ENCODE measurements at regions not wholly inside any gene's neighbourhood (a gene's known extent, or its start where the extent isn't known, plus 50 kb on each side); places are given as distances from the start of the nearest gene placed in this dataset.

GRCh38 chr3:117719316-117719926, 1009.8 kb downstream of the TUSC7 start:
- no peak for DNase-seq (ENCODE audit: low read depth)

GRCh38 chr3:117721866-117722265, 1012.3 kb downstream of the TUSC7 start:
- no peak for DNase-seq (ENCODE audit: low read depth)

DNA sequence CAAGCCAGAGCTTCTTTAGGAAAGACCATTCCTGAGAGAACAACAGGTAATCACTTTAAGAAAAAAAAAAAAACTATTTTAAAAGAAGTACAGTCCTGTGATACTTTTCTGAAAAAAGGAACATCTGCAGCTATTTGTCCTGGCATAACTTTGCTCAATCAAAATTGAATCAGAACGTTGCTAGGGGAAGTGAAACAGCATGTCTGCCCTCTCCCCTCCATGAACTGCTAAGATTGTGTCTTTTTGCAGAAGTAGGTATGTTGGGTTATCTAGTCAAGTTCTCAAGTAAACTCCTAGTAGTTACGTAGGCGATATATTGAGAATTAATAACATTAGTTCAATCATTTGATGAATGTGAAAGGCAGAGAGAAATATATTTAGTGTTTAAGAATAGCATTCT, 1013.3 kb downstream of the TUSC7 start:
- DNase-seq (ENCODE audit: low read depth), result no peak

GRCh38 chr3:117723825-117724224, 1014.2 kb downstream of the TUSC7 start:
- no peak for DNase-seq (ENCODE audit: low read depth)

- DNase-seq (ENCODE audit: low read depth), result no peak
Measured at GRCh38 chr3:117725314-117725713, 1015.7 kb downstream of the TUSC7 start.

DNA sequence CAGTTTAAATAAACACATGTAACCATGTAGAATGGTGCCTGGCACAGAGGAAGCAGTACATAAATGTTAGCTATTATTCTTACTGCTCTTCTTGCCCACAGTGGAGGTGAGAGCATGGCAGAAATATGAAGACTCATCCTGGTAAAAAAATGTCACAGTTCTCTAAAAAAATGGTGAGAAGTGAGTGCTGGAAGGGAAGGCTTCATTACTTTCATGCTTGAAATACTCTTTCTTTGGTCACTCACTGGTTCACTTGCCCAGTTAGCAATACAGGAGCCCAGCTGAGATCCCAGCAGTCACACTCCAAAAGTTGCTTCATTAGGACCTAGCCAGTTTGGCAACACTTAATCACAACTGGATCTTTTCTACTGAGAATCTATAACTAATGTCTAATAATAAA, 1017.2 kb downstream of the TUSC7 start:
- no peak for DNase-seq (ENCODE audit: low read depth)

- no peak for DNase-seq (ENCODE audit: low read depth)
Measured at GRCh38 chr3:117728226-117728625, 1018.6 kb downstream of the TUSC7 start.

GRCh38 chr3:117734496-117734895, 1024.9 kb downstream of the TUSC7 start:
- DNase-seq (ENCODE audit: low read depth), result no peak

DNA sequence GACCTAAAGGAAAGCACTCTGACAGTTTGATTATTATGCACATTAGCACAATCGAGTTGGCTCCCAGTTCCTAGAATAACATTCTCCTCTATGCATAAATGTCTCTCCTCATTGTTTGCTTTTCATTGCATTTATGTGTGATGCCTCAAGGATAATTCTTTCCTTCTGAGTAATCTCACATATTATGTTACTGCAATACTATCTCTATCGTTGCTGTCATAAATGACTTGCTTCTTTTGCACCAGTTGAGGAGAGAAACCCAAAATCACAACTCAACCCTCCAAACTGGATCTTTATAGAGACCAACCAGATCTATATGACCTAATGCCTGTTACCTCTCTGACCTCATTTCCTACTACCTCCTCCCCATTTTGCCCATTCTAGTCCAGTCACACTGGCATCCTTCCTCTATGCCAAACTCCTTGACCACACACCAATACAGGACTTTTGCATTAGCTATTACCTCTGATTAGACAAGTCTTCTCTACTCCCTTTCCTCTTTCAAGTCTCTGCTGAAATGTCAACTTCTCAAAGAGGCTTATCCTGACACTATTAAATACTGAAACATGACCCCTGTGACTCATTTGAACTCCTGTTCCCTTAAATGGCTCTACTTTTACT, 1026.0 kb downstream of the TUSC7 start:
- DNase-seq (ENCODE audit: low read depth), result peak; percentile 22

- DNase-seq (ENCODE audit: low read depth), result no peak
Measured at GRCh38 chr3:117736846-117737245, 1027.3 kb downstream of the TUSC7 start.

GRCh38 chr3:117743993-117744392, 1034.4 kb downstream of the TUSC7 start:
- no peak for DNase-seq (ENCODE audit: low read depth)

- DNase-seq (ENCODE audit: low read depth), result no peak
Measured at GRCh38 chr3:117744935-117745334, 1035.4 kb downstream of the TUSC7 start.

- no peak for DNase-seq (ENCODE audit: low read depth)
Measured at GRCh38 chr3:117745516-117745915, 1035.9 kb downstream of the TUSC7 start.

DNA sequence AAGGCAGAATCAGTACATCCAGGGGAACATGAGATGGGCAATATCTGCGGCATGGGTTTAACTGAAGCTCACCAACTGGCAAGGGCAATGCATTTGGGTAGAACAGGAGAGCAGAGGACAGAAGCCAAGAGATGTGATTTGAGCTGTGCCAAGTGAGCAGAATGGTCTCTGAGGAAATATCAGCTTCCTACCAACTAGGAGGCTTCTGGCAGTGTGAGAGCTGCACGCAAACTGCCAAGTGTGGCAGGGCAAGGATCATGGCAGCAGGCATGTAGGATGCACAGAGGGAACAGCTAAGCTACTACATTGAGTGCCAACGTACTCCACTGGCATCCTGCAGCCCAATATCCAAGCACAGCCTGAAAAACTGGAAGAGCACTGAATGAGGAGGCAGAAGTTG, 1036.5 kb downstream of the TUSC7 start:
- DNase-seq (ENCODE audit: low read depth), result no peak

DNA sequence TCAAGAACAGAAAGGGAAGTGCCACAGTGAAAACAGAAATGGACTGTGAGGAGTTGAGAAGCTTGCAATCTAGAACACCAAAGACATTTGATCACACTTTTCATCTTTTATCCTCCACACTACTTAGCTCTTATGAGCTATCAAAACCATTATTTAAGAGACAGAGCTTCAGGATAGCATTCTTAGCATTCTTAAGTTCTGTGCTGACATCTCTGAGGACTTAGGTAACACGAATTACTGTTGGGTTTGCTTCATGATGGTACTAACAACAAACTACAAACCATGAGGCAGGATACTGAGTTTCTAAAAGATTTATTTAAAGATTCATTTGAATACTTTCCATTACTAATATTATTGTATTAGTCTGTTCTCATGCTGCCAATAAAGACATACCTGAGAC, 1038.6 kb downstream of the TUSC7 start:
- DNase-seq (ENCODE audit: low read depth), result no peak

GRCh38 chr3:117750674-117751269, 1041.2 kb downstream of the TUSC7 start:
- no peak for DNase-seq (ENCODE audit: low read depth)

GRCh38 chr3:117751651-117752050, 1042.1 kb downstream of the TUSC7 start:
- no peak for DNase-seq (ENCODE audit: low read depth)

GRCh38 chr3:117752984-117753717, 1043.6 kb downstream of the TUSC7 start:
- DNase-seq (ENCODE audit: low read depth), result peak; percentile 9

- no peak for DNase-seq (ENCODE audit: low read depth)
Measured at GRCh38 chr3:117754058-117754457, 1044.5 kb downstream of the TUSC7 start.

- DNase-seq (ENCODE audit: low read depth), result no peak
Measured at GRCh38 chr3:117754841-117755240, 1045.3 kb downstream of the TUSC7 start.

GRCh38 chr3:117756563-117756962, 1047.0 kb downstream of the TUSC7 start:
- no peak for DNase-seq (ENCODE audit: low read depth)

DNA sequence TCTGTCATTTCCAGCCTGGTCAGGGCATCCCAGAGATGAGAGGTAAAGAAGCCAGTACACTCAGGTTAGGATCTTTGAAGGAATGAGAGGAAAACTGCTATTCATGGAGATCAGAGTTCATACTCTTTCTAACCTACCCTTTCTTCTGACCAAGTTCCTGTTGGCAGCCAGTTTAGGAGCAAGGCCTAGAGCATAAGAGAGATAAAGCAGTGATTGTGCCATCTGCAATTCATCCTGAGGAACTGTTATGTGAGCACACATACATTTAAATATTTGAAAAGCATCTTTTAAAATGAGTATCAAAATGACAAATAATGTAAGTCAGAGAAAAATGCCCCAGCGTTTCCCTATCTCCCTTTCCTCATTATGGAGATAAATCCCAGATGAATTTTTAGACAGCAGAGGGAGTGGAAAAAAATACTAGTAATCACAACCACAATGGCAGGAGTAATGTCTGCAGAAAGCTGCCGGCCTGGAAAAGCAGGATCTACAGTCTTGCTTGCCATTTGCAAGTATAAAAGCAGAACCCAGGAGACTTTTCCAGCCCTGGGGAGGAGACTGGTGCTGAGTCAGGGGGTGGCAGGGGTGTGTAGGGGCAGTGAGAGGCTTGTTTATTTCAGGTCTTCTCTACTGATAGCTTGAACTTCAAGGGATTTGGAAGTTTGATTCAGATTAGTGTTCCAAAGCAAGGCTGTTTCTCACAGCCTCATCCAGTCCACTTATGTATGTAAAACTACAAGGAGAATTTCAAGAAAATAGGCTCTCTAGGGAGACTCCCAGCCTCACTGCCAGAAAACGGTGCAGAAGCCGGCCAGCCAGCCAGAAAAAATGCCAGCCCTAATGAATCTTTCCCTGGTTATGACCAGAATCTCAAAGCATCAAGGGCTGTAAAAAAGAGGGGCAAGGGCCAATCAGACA, 1052.4 kb downstream of the TUSC7 start:
- DNase-seq (ENCODE audit: low read depth), result no peak

Data from GM04504 (cell line).